ENCODE measurements at regions not wholly inside any gene's neighbourhood (a gene's known extent, or its start where the extent isn't known, plus 50 kb on each side); places are given as distances from the start of the nearest gene placed in this dataset.
"Not testable (repeated sequence)": the region's sequence is repeated elsewhere in the genome, so short reads cannot be mapped to it uniquely, and the experiment has no call there.

- DNase-seq: no peak
These were observed 114.0 kb downstream of the SLC38A4 start for GRCh38 chr12:46711756-46712155.

GRCh38 chr12:46710125-46710743 lies 115.6 kb downstream of the SLC38A4 start:
- DNase-seq: no peak

GRCh38 chr12:46702581-46703344 lies 123.0 kb downstream of the SLC38A4 start:
- no peak for DNase-seq

- DNase-seq: no peak
These were observed 124.4 kb downstream of the SLC38A4 start for GRCh38 chr12:46701356-46701755.

GRCh38 chr12:46699986-46700385 lies 125.8 kb downstream of the SLC38A4 start:
- no peak for DNase-seq

GRCh38 chr12:46698003-46698402 lies 127.8 kb downstream of the SLC38A4 start:
- DNase-seq: no peak

GRCh38 chr12:46693518-46693917 lies 132.3 kb downstream of the SLC38A4 start:
- DNase-seq: no peak

GRCh38 chr12:46693034-46693433 lies 132.8 kb downstream of the SLC38A4 start:
- DNase-seq: no peak

GRCh38 chr12:46692606-46693005 lies 133.2 kb downstream of the SLC38A4 start:
- no peak for DNase-seq

- no peak for DNase-seq
These were observed 139.4 kb downstream of the SLC38A4 start for GRCh38 chr12:46686267-46686942.

GRCh38 chr12:46684243-46684642 lies 141.6 kb downstream of the SLC38A4 start:
- not testable (repeated sequence) for DNase-seq

- no peak for DNase-seq
These were observed 143.6 kb downstream of the SLC38A4 start for GRCh38 chr12:46682148-46682547.

- no peak for DNase-seq
These were observed 145.3 kb downstream of the SLC38A4 start for GRCh38 chr12:46680506-46680905.

GRCh38 chr12:46679754-46680153 lies 146.0 kb downstream of the SLC38A4 start:
- no peak for DNase-seq

GRCh38 chr12:46678426-46678825 lies 147.4 kb downstream of the SLC38A4 start:
- DNase-seq: no peak

- no peak for DNase-seq
These were observed 148.0 kb downstream of the SLC38A4 start for GRCh38 chr12:46677749-46678148.

GRCh38 chr12:46676797-46677520 lies 148.8 kb downstream of the SLC38A4 start:
- no peak for DNase-seq

GRCh38 chr12:46676396-46676795 lies 149.4 kb downstream of the SLC38A4 start:
- DNase-seq: no peak

GRCh38 chr12:46675736-46676135 lies 150.1 kb downstream of the SLC38A4 start:
- no peak for DNase-seq

- no peak for DNase-seq
These were observed 151.0 kb downstream of the SLC38A4 start for GRCh38 chr12:46674800-46675199.

GRCh38 chr12:46674129-46674528 lies 151.7 kb downstream of the SLC38A4 start:
- no peak for DNase-seq

- DNase-seq: no peak
These were observed 154.7 kb downstream of the SLC38A4 start for GRCh38 chr12:46671102-46671501.

- DNase-seq: no peak
These were observed 155.2 kb downstream of the SLC38A4 start for GRCh38 chr12:46670636-46671035.
